ENCODE measurements at regions not wholly inside any gene's neighbourhood (a gene's known extent, or its start where the extent isn't known, plus 50 kb on each side); places are given as distances from the start of the nearest gene placed in this dataset.

DNA sequence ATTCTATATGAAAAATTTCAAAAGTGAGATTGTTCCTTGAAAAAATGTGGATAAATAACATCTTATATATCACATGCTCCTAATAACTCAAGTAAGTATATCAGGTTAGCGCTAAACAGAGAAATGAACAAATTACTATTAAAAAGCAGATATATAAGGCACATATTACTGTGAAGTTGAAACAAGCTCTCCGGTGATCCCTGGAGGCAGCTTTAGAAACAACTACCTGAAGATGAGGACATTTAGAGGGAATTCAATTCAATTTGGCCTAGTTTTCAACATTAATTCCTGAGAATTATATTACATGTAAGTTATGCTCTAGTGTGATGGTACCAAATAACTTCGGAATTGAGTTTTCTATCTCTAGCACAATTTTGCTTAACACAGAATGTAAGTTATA lies 1373.6 kb upstream of the SPRY2 start:
- no TSS peak for BruUV-seq (replicated peaks)
- H3K27ac ChIP-seq (ENCODE audit: low read depth, low read length, poor library complexity, severe bottlenecking): no peak overlapping the region
- H3K4me1 ChIP-seq (ENCODE audit: insufficient read depth, low read length, poor library complexity, severe bottlenecking): no peaks in the 10 kb centered on the region
- no peaks in the 10 kb centered on the region for H3K9me2 ChIP-seq (ENCODE audit: insufficient read depth, low read length)
- POLR2A ChIA-PET: no interaction called here
- H3K9me3 ChIP-seq (ENCODE audit: low read length): no peaks in the 10 kb centered on the region
- H3K36me3 ChIP-seq (ENCODE audit: insufficient read depth, low read length): no peaks in the 10 kb centered on the region
- H4K20me1 ChIP-seq (ENCODE audit: insufficient read depth, low read length): no peaks in the 10 kb centered on the region
- intact Hi-C loops (cut with micrococcal nuclease; ENCODE audit: unreplicated experiment): no loop called here
- H3K79me2 ChIP-seq (ENCODE audit: insufficient read depth, low read depth, low read length): no peaks in the 10 kb centered on the region
- TF ChIP-seq EZH2phosphoT487 (IDR thresholded peaks at IDR 0.05; ENCODE audit: borderline replicate concordance, low read depth, low read length): no peak
- TF ChIP-seq, protein P1, sequence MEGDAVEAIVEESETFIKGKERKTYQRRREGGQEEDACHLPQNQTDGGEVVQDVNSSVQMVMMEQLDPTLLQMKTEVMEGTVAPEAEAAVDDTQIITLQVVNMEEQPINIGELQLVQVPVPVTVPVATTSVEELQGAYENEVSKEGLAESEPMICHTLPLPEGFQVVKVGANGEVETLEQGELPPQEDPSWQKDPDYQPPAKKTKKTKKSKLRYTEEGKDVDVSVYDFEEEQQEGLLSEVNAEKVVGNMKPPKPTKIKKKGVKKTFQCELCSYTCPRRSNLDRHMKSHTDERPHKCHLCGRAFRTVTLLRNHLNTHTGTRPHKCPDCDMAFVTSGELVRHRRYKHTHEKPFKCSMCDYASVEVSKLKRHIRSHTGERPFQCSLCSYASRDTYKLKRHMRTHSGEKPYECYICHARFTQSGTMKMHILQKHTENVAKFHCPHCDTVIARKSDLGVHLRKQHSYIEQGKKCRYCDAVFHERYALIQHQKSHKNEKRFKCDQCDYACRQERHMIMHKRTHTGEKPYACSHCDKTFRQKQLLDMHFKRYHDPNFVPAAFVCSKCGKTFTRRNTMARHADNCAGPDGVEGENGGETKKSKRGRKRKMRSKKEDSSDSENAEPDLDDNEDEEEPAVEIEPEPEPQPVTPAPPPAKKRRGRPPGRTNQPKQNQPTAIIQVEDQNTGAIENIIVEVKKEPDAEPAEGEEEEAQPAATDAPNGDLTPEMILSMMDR (conservative IDR thresholded peaks at IDR 0.05; ENCODE audit: low read length): no peak
- H2AFZ ChIP-seq (ENCODE audit: low read length): no peak overlapping the region
- CTCF ChIA-PET (ENCODE audit: unreplicated experiment): no interaction called here
- no peak overlapping the region for H3K4me2 ChIP-seq (ENCODE audit: low read length)
- H3K4me3 ChIP-seq (ENCODE audit: low read depth, low read length, poor library complexity, severe bottlenecking): no peak overlapping the region
- DNase-seq (ENCODE audit: low spot score): no peak

DNA sequence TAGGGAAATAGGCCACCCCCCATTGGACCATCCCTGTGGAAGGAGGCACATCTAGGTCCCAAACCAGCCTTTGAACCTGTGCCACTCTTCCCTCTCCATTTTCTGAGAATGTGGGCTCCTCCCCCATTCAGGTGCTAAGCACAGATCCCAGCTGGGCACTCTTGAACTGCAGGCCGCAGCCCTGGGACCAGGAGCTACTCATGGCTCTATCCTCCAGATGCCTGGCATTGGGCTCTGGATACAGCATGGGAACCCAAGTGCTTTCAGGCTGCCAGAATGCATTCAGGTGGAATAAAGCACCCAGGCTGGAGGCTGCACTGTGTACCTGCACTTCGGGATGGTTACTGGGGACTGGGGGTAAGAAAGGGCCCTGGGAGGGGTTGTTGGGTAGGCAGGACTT lies 1372.3 kb upstream of the SPRY2 start:
- H3K4me3 ChIP-seq (ENCODE audit: low read depth, low read length, poor library complexity, severe bottlenecking): no peak overlapping the region
- ChIA-PET POLR2A (no interaction called here), CTCF (ENCODE audit: unreplicated experiment) (no interaction called here)

DNA sequence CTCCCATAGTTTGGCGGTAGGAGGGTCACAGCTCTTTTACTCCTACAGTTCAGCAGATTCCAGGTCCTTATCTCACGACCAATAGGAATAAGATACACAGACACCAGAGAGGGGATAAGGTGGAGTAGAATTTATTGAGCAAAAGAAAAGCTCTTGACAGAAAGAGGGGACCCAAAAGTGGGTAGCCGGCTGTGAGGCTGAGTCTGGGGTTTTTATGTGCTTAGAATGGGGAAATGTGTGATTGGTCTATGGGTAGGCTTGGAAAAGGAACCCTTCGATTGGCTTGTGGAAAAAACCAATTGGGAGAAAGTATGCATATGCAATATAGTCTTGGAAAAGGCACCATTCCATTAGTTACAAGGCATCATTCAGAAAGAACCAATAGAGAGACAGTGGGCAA lies 1356.9 kb upstream of the SPRY2 start:
- DNase-seq (ENCODE audit: low spot score): no peak
- TF ChIP-seq, protein P1 (conservative IDR thresholded peaks at IDR 0.05; ENCODE audit: low read length): no peak
- TF ChIP-seq EZH2phosphoT487 (IDR thresholded peaks at IDR 0.05; ENCODE audit: borderline replicate concordance, low read depth, low read length): no peak
- no TSS peak for BruUV-seq (replicated peaks)
- Histone ChIP-seq H3K9me3 (ENCODE audit: low read length) (peaks cover 19% of the 10 kb centered on the region; the same call in 1 of the 2 replicates), H3K36me3 (ENCODE audit: insufficient read depth, low read length) (no peaks in the 10 kb centered on the region), H3K4me3 (ENCODE audit: low read depth, low read length, poor library complexity, severe bottlenecking) (no peak overlapping the region), H2AFZ (ENCODE audit: low read length) (no peak overlapping the region), H3K4me1 (ENCODE audit: insufficient read depth, low read length, poor library complexity, severe bottlenecking) (no peaks in the 10 kb centered on the region), H4K20me1 (ENCODE audit: insufficient read depth, low read length) (no peaks in the 10 kb centered on the region), H3K79me2 (ENCODE audit: insufficient read depth, low read depth, low read length) (no peaks in the 10 kb centered on the region), H3K4me2 (ENCODE audit: low read length) (no peak overlapping the region), H3K9me2 (ENCODE audit: insufficient read depth, low read length) (no peaks in the 10 kb centered on the region), H3K27ac (ENCODE audit: low read depth, low read length, poor library complexity, severe bottlenecking) (no peak overlapping the region)
- intact Hi-C loops (cut with micrococcal nuclease; ENCODE audit: unreplicated experiment): no loop called here
- POLR2A ChIA-PET: interaction anchor here (0.6 kb wide), 1 partner anchor 10 kb away, joined by 3 read pairs; no protein-coding TSS in a partner anchor
- CTCF ChIA-PET (ENCODE audit: unreplicated experiment): no interaction called here

More for the DNA sequence above, 1372.3 kb upstream of the SPRY2 start:
- no peak overlapping the region for H2AFZ ChIP-seq (ENCODE audit: low read length)
- no peak overlapping the region for H3K4me2 ChIP-seq (ENCODE audit: low read length)
- H3K4me1 ChIP-seq (ENCODE audit: insufficient read depth, low read length, poor library complexity, severe bottlenecking): no peaks in the 10 kb centered on the region
- BruUV-seq (replicated peaks): no TSS peak
- no peak for DNase-seq (ENCODE audit: low spot score)
- intact Hi-C loops (cut with micrococcal nuclease; ENCODE audit: unreplicated experiment): no loop called here
- H3K36me3 ChIP-seq (ENCODE audit: insufficient read depth, low read length): no peaks in the 10 kb centered on the region
- H3K27ac ChIP-seq (ENCODE audit: low read depth, low read length, poor library complexity, severe bottlenecking): no peak overlapping the region
- no peaks in the 10 kb centered on the region for H4K20me1 ChIP-seq (ENCODE audit: insufficient read depth, low read length)
- H3K9me3 ChIP-seq (ENCODE audit: low read length): no peaks in the 10 kb centered on the region
- H3K9me2 ChIP-seq (ENCODE audit: insufficient read depth, low read length): no peaks in the 10 kb centered on the region
- no peaks in the 10 kb centered on the region for H3K79me2 ChIP-seq (ENCODE audit: insufficient read depth, low read depth, low read length)
- TF ChIP-seq, protein P1 (conservative IDR thresholded peaks at IDR 0.05; ENCODE audit: low read length): no peak
- no peak for TF ChIP-seq EZH2phosphoT487 (IDR thresholded peaks at IDR 0.05; ENCODE audit: borderline replicate concordance, low read depth, low read length)
